Motor neuron (in vitro differentiated cells): ENCODE measurements at regions not wholly inside any gene's neighbourhood (a gene's known extent, or its start where the extent isn't known, plus 50 kb on each side); places are given as distances from the start of the nearest gene placed in this dataset.
"Not testable (repeated sequence)": the region's sequence is repeated elsewhere in the genome, so short reads cannot be mapped to it uniquely, and the experiment has no call there.

Experiments
- ATAC-seq, 8 experiments: fragments of 200-7000 bp; cut with Tn5 transposase; replicated peaks in 6 of 8; 2 replicates each; pipeline ENCODE4 v1.8.0; 2021; ENCODE audit warnings: mild to moderate bottlenecking in 8 of 8, moderate library complexity in 8 of 8
- H3K27ac ChIP-seq, 2 donors: fragments of 250-450 bp; sonication (Bioruptor Pico); 2 replicates each; pipeline ENCODE4 v1.9.0; 2021; ENCODE audit warnings: antibody characterized with exemption in 2 of 2, mild to moderate bottlenecking in 2 of 2, moderate library complexity in 1 of 2
- H3K4me1 ChIP-seq, 2 donors: fragments of 250-450 bp; sonication (Bioruptor Pico); replicated peaks in 1 of 2; 2 replicates each; pipeline ENCODE4 v1.6.1; 2021; ENCODE audit warnings: antibody characterized with exemption in 2 of 2, mild to moderate bottlenecking in 2 of 2, moderate library complexity in 1 of 2
- H3K4me3 ChIP-seq, 5 donors: fragments of 250-450 bp; sonication (Bioruptor Pico); 2 replicates each; pipeline ENCODE4 v1.9.0; 2021; ENCODE audit warnings: antibody characterized with exemption in 5 of 5, mild to moderate bottlenecking in 5 of 5, moderate library complexity in 4 of 5
- WGBS, 10 experiments: fragments of 450-650 bp; shearing (Covaris generic); methylation state at CpG; one replicate each; pipeline ENCODE4 v1.0.0; 2022; 5-methylcytosine and 5-hydroxymethylcytosine counted together
- in situ Hi-C, 9 experiments: fragments of 400-800 bp; cut with MboI; loops; one replicate each; pipeline ENCODE4 v1.15.0; 2021; ENCODE audit warnings: low sequenced_read_pairs in 9 of 9, low pct_unique_long_range_greater_than_20kb in 2 of 9; ENCODE audit not compliant: unreplicated experiment in 9 of 9

GRCh38 chr7:8809320-8809719 lies 375.9 kb downstream of the NXPH1 start:
- 0 to 90% (median 63%) methylated on average over 1 to 2 of the region's 2 CpGs; no CpG with 5 or more reads in 1 of the 10 experiments for WGBS, 10 experiments
- Histone ChIP-seq H3K27ac (no peak overlapping the region), H3K4me1 (no peaks in the 10 kb centered on the region), H3K4me3 (no peak overlapping the region)
- ATAC-seq = no peak
- in situ Hi-C loops = no loop called here

DNA sequence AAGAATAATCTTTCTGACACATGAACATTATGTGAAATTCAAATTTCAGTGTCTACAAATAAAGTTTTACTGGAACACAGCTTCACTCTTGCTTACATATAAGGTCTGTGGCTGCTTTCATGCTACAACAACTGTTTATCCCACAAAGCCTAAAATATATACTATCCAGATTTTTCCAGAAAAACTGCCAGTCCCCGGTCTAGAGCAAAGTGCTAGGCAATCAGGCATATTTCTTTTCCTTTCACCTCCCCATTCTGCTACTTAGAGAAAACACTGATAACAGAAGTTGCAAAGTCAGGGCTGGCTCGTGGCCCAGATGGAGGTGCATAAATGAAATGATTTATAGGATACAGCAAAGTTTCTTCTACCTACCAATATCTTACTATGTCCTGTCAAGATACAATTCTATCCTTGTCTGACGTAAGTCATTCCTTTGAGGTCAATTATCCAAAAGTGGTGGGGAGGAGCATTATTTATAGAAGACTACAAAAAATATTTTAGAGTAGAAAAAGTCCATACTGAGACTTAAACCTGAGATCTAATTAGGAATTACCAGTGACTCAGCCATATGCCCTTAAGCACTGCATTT lies 384.1 kb downstream of the NXPH1 start:
- H3K4me1 ChIP-seq = no peaks in the 10 kb centered on the region
- WGBS, 10 experiments = 0 to 100% (median 73%) methylated on average over 1 to 3 of the region's 3 CpGs; no CpG with 5 or more reads in 2 of the 10 experiments
- no peak overlapping the region for H3K27ac ChIP-seq
- ATAC-seq = no peak
- no peak overlapping the region for H3K4me3 ChIP-seq
- in situ Hi-C loops = no loop called here

- H3K4me3 ChIP-seq = no peak overlapping the region
- H3K4me1 ChIP-seq = no peaks in the 10 kb centered on the region
- 0 to 100% (median 80%) methylated on average over 1 to 2 of the region's 2 CpGs; no CpG with 5 or more reads in 1 of the 10 experiments for WGBS, 10 experiments
- in situ Hi-C loops = no loop called here
- ATAC-seq = no peak
- no peak overlapping the region for H3K27ac ChIP-seq
Observed at GRCh38 chr7:8818406-8818805, 385.0 kb downstream of the NXPH1 start.

GRCh38 chr7:8822595-8822994 lies 389.2 kb downstream of the NXPH1 start:
- 0 to 80% (median 18%) methylated on average over 1 to 2 of the region's 2 CpGs; no CpG with 5 or more reads in 1 of the 10 experiments for WGBS, 10 experiments
- in situ Hi-C loops = no loop called here

GRCh38 chr7:8823486-8823885 lies 390.1 kb downstream of the NXPH1 start:
- H3K27ac ChIP-seq = no peak overlapping the region
- WGBS, 10 experiments = 0 to 100% (median 56%) methylated on average over 2 of the region's 2 CpGs; no CpG with 5 or more reads in 2 of the 10 experiments
- no peak overlapping the region for H3K4me3 ChIP-seq
- in situ Hi-C loops = no loop called here
- no peaks in the 10 kb centered on the region for H3K4me1 ChIP-seq
- ATAC-seq = no peak

More at GRCh38 chr7:8822595-8822994, 389.2 kb downstream of the NXPH1 start:
- Histone ChIP-seq H3K27ac (no peak overlapping the region), H3K4me1 (no peaks in the 10 kb centered on the region), H3K4me3 (no peak overlapping the region)
- no peak for ATAC-seq

- no peak overlapping the region for H3K4me3 ChIP-seq
- in situ Hi-C loops = no loop called here
- H3K4me1 ChIP-seq = no peaks in the 10 kb centered on the region
- no peak for ATAC-seq
- H3K27ac ChIP-seq = no peak overlapping the region
- 0 to 100% (median 64%) methylated on average over 1 of the region's 1 CpG; no CpG with 5 or more reads in 2 of the 10 experiments for WGBS, 10 experiments
Observed at GRCh38 chr7:8827329-8827728, 393.9 kb downstream of the NXPH1 start.

DNA sequence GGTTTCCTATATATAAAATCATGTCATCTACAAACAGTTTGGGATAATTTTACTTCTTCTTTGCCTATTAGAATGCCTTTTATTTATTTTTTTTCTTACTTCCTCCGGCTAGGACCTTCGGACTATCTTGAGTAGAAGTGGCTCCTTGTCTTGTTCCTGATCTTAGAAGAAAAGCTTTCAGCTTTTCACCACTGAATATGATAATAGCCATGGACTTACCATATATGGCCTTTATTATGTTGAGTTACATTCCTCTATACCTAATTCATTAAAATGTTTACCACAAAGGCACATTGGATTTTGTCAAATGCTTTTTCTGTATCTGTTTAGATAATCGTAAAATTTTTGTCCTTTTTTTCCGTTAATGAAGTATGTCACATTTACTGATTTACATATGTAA lies 395.7 kb downstream of the NXPH1 start:
- H3K4me1 ChIP-seq = no peaks in the 10 kb centered on the region
- WGBS, 10 experiments = 3 to 98% (median 83%) methylated on average over 2 to 4 of the region's 4 CpGs
- no peak overlapping the region for H3K4me3 ChIP-seq
- in situ Hi-C loops = no loop called here
- no peak for ATAC-seq
- no peak overlapping the region for H3K27ac ChIP-seq

GRCh38 chr7:8831376-8831775 lies 398.0 kb downstream of the NXPH1 start:
- H3K4me1 ChIP-seq = no peaks in the 10 kb centered on the region
- H3K4me3 ChIP-seq = no peak overlapping the region
- 11 to 100% (median 88%) methylated on average over 3 to 4 of the region's 4 CpGs; no CpG with 5 or more reads in 1 of the 10 experiments for WGBS, 10 experiments
- no peak overlapping the region for H3K27ac ChIP-seq
- ATAC-seq = no peak
- in situ Hi-C loops = no loop called here

DNA sequence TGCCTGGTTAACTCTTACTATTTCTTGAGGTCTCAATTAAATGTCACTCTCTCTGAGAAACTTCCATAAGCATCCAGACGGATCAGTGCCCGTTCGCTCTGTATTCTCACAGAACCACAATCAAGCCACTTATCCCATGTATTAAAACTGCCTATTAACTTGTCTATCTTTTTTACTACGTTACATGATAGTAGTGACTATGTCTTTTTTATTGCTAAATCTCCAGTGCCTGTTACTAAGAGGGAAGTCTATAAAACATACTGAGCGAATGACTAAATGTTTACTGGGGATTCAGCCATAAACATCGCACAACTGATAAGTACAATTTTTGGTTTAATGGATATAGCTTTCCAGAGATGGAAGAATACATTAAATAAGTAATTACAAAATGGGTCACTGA lies 399.9 kb downstream of the NXPH1 start:
- H3K4me1 ChIP-seq = no peaks in the 10 kb centered on the region
- in situ Hi-C loops = no loop called here
- ATAC-seq = no peak

DNA sequence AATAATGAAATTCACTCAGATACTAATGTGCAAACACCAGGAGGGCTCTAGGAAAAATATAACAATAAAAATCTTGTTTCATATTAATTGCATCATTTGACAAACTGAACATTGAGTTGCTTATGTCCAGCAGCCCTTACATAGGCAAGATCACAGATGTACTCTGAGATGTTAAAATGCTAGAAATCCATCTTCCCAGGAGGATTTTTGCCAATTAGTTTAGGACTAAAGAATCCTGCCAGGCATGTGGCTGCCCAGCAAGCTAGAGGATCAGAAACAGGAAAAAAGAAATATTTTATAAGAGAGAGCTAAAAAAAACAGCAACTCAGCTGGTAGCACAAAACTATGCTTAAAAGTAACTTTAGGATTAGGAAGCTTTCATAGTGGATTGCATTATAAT lies 407.8 kb downstream of the NXPH1 start:
- peak in 1 of 8 experiments; percentile 44 for ATAC-seq
- in situ Hi-C loops = no loop called here
- Histone ChIP-seq H3K4me1 (peaks cover 0 to 3% of the 10 kb centered on the region in 2 donors), H3K4me3 (no peak overlapping the region), H3K27ac (no peak overlapping the region)

More for the DNA sequence above, 399.9 kb downstream of the NXPH1 start:
- WGBS, 10 experiments = 30 to 99% (median 78%) methylated on average over 4 to 6 of the region's 6 CpGs
- no peak overlapping the region for H3K4me3 ChIP-seq
- H3K27ac ChIP-seq = no peak overlapping the region

DNA sequence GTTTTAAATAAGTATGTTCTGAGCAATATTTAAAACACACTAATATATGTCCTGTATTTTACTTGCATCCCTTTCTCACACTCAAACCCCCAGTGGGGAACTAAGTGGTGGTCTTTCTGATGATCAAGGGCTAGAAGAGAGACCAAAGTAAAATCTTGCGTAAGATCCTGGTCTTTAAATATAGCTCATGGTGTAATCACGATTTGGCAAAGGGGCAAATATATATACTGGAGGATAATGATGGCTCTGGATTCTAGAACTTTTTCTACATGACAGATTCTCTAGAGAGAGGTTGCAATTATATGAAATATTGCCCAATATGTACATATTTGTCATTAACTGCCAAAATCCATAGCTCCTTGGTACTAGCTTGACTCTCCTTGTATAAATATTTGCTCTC lies 438.3 kb downstream of the NXPH1 start:
- no peak overlapping the region for H3K4me3 ChIP-seq
- ATAC-seq = no peak
- WGBS, 10 experiments = 25 to 100% (median 80%) methylated on average over 1 to 2 of the region's 2 CpGs
- in situ Hi-C loops = no loop called here
- no peak overlapping the region for H3K27ac ChIP-seq
- no peaks in the 10 kb centered on the region for H3K4me1 ChIP-seq

- in situ Hi-C loops = no loop called here
- no peak overlapping the region for H3K4me3 ChIP-seq
- WGBS, 10 experiments = 0 to 100% (median 57%) methylated on average over 1 to 2 of the region's 2 CpGs; no CpG with 5 or more reads in 5 of the 10 experiments
- H3K4me1 ChIP-seq = peaks cover 0 to 7% of the 10 kb centered on the region in 2 donors
- no peak overlapping the region for H3K27ac ChIP-seq
- no peak for ATAC-seq
Observed at GRCh38 chr7:8881916-8882315, 448.5 kb downstream of the NXPH1 start.

GRCh38 chr7:8885480-8886000 lies 452.1 kb downstream of the NXPH1 start:
- in situ Hi-C loops = no loop called here
- Histone ChIP-seq H3K27ac (no peak overlapping the region), H3K4me3 (no peak overlapping the region), H3K4me1 (peaks cover 0 to 7% of the 10 kb centered on the region in 2 donors)
- ATAC-seq = peak in 5 of 8 experiments; percentile 83 to 100 (median 98)

DNA sequence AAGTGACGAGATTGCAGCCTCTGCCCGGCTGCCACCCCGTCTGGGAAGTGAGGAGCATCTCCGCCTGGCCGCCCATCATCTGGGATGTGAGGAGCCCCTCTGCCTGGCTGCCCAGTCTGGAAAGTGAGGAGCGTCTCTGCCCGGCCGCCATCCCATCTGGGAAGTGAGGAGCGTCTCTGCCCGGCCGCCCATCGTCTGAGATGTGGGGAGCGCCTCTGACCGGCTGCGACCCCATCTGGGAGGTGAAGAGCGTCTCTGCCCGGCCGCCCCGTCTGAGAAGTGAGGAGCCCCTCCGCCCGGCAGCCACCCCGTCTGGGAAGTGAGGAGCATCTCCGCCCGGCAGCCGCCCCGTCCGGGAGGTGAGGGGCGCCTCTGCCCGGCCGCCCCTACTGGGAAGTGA lies 456.9 kb downstream of the NXPH1 start:
- WGBS, 10 experiments = no CpG with 5 or more reads among the region's 30 CpGs
- H3K4me1 ChIP-seq, ATAC-seq, in situ Hi-C loops, H3K4me3 ChIP-seq, H3K27ac ChIP-seq: not testable (repeated sequence)
